H9 (cell line): ENCODE measurements at regions not wholly inside any gene's neighbourhood (a gene's known extent, or its start where the extent isn't known, plus 50 kb on each side); places are given as distances from the start of the nearest gene placed in this dataset.
A peak's percentile ranks its signal among the peaks of the same experiment; 100 is the strongest.

Source experiments
- DNase-seq: peaks from one replicate; pipeline ENCODE4 v3.0.0-alpha.2; 2017
- H2AFZ ChIP-seq: one replicate; pipeline ENCODE4 v1.6.1; 2013; ENCODE audit warnings: mild to moderate bottlenecking, low read length, control low read depth, moderate library complexity
- H2AK5ac ChIP-seq: 2 replicates; pipeline ENCODE4 v1.6.1; 2013; ENCODE audit warnings: low read length, control low read depth, mixed read lengths; ENCODE audit not compliant: insufficient read length
- H2BK120ac ChIP-seq: one replicate; pipeline ENCODE4 v1.6.1; 2013; ENCODE audit warnings: low read depth, mild to moderate bottlenecking, low read length, control low read depth, inconsistent platforms; ENCODE audit not compliant: poor library complexity, severe bottlenecking
- H2BK12ac ChIP-seq: 2 replicates; pipeline ENCODE4 v1.6.1; 2013; ENCODE audit warnings: low read length, control low read depth, mixed read lengths, low read depth; ENCODE audit not compliant: insufficient read length
- H2BK15ac ChIP-seq: 2 replicates; pipeline ENCODE4 v1.6.1; 2013; ENCODE audit warnings: low read depth, low read length, control low read depth
- H2BK20ac ChIP-seq: one replicate; pipeline ENCODE4 v1.6.1; 2013; ENCODE audit warnings: low read depth, mild to moderate bottlenecking, low read length, control low read depth, inconsistent platforms; ENCODE audit not compliant: poor library complexity, severe bottlenecking
- H2BK5ac ChIP-seq: 2 replicates; pipeline ENCODE4 v1.6.1; 2013; ENCODE audit warnings: low read length, control low read depth, mixed read lengths; ENCODE audit not compliant: insufficient read length
- H3K14ac ChIP-seq: 2 replicates; pipeline ENCODE4 v1.6.1; 2013; ENCODE audit warnings: low read length, control low read depth; ENCODE audit not compliant: insufficient read depth
- H3K18ac ChIP-seq: 2 replicates; pipeline ENCODE4 v1.6.1; 2013; ENCODE audit warnings: low read depth, mild to moderate bottlenecking, mixed read lengths, low read length, control low read depth; ENCODE audit not compliant: insufficient read length
- H3K23ac ChIP-seq: 2 replicates; pipeline ENCODE4 v1.6.1; 2013; ENCODE audit warnings: low read length, control low read depth, mixed read lengths, low read depth; ENCODE audit not compliant: insufficient read length
- H3K23me2 ChIP-seq: 2 replicates; pipeline ENCODE4 v1.6.1; 2013; ENCODE audit warnings: low read depth, mild to moderate bottlenecking, mixed read lengths, low read length, control low read depth; ENCODE audit not compliant: insufficient read length, poor library complexity, severe bottlenecking
- H3K27ac ChIP-seq: 2 replicates; pipeline ENCODE4 v1.5.1; 2013; ENCODE audit warnings: low read length, control low read depth, mixed read lengths, low read depth; ENCODE audit not compliant: insufficient read length
- H3K27me3 ChIP-seq: 2 replicates; pipeline ENCODE4 v1.6.1; 2013; ENCODE audit warnings: low read length, control low read depth, inconsistent platforms; ENCODE audit not compliant: insufficient read depth
- H3K4ac ChIP-seq: 2 replicates; pipeline ENCODE4 v1.6.1; 2013; ENCODE audit warnings: low read depth, mild to moderate bottlenecking, control low read depth, inconsistent platforms, low read length, moderate library complexity
- H3K4me1 ChIP-seq: 2 replicates; pipeline ENCODE4 v1.6.1; 2013; ENCODE audit warnings: low read length, control low read depth, inconsistent platforms; ENCODE audit not compliant: insufficient read depth
- H3K4me2 ChIP-seq: 2 replicates; pipeline ENCODE4 v1.6.1; 2013; ENCODE audit warnings: low read length, control low read depth, mixed read lengths; ENCODE audit not compliant: insufficient read length, insufficient read depth
- H3K56ac ChIP-seq: 2 replicates; pipeline ENCODE4 v1.6.1; 2013; ENCODE audit warnings: low read depth, mild to moderate bottlenecking, mixed read lengths, low read length, control low read depth; ENCODE audit not compliant: insufficient read length
- H3K79me1 ChIP-seq: 2 replicates; pipeline ENCODE4 v1.6.1; 2013; ENCODE audit warnings: low read depth, mild to moderate bottlenecking, moderate library complexity, low read length, control low read depth, inconsistent platforms; ENCODE audit not compliant: insufficient read depth, poor library complexity, severe bottlenecking
- H3K79me2 ChIP-seq: 2 replicates; pipeline ENCODE4 v1.6.1; 2013; ENCODE audit warnings: low read length, control low read depth, inconsistent platforms; ENCODE audit not compliant: insufficient read depth
- H3K9ac ChIP-seq: 2 replicates; pipeline ENCODE4 v1.6.1; 2013; ENCODE audit warnings: low read length, control low read depth, mixed read lengths; ENCODE audit not compliant: insufficient read length; ENCODE audit errors: extremely low read depth
- H3K9me3 ChIP-seq: one replicate; pipeline ENCODE4 v1.6.1; 2013; ENCODE audit warnings: low read depth, low read length, inconsistent platforms; ENCODE audit not compliant: control insufficient read depth
- H3T11ph ChIP-seq: one replicate; pipeline ENCODE4 v1.6.1; 2013; ENCODE audit warnings: mild to moderate bottlenecking, low read length, control low read depth, inconsistent platforms
- H4K20me1 ChIP-seq: one replicate; pipeline ENCODE4 v1.6.1; 2013; ENCODE audit not compliant: control insufficient read depth, insufficient read length, insufficient read depth
- H4K5ac ChIP-seq: 2 replicates; pipeline ENCODE4 v1.6.1; 2013; ENCODE audit warnings: low read depth, mild to moderate bottlenecking, mixed read lengths, low read length, control low read depth; ENCODE audit not compliant: insufficient read length
- H4K8ac ChIP-seq: replicated peaks from 2 replicates; pipeline ENCODE4 v1.6.1; 2013; ENCODE audit warnings: low read length, control low read depth, mixed read lengths, low read depth; ENCODE audit not compliant: insufficient read length
- H4K91ac ChIP-seq: 2 replicates; pipeline ENCODE4 v1.6.1; 2013; ENCODE audit warnings: low read depth, mild to moderate bottlenecking, moderate library complexity, mixed read lengths, low read length, control low read depth; ENCODE audit not compliant: insufficient read length
- H3K27ac Mint-ChIP-seq, 3 experiments: 2 replicates in 2 of 3; 3 replicates in 1 of 3; pipeline ENCODE4 v1.8.0; 2020 to 2021; ENCODE audit warnings: mixed read lengths in 3 of 3, mild to moderate bottlenecking in 1 of 3, moderate library complexity in 1 of 3
- H3K27me3 Mint-ChIP-seq: 2 replicates; pipeline ENCODE4 v1.8.0; 2021; ENCODE audit warnings: low read depth, mild to moderate bottlenecking, moderate library complexity, mixed read lengths
- H3K36me3 Mint-ChIP-seq, 3 experiments: 2 replicates in 2 of 3; 3 replicates in 1 of 3; pipeline ENCODE4 v1.8.0; 2020 to 2021; ENCODE audit warnings: low read depth in 3 of 3, mixed read lengths in 3 of 3; ENCODE audit not compliant: insufficient read depth in 1 of 3
- H3K4me1 Mint-ChIP-seq, 2 experiments: 2 replicates each; pipeline ENCODE4 v1.8.0; 2020; ENCODE audit warnings: mixed read lengths in 2 of 2
- H3K4me3 Mint-ChIP-seq, 2 experiments: 2 replicates in 1 of 2; 3 replicates in 1 of 2; pipeline ENCODE4 v1.8.0; 2020 to 2021; ENCODE audit warnings: mild to moderate bottlenecking in 2 of 2, mixed read lengths in 2 of 2, moderate library complexity in 1 of 2
- H3K9me3 Mint-ChIP-seq, 2 experiments: 2 replicates in 1 of 2; 3 replicates in 1 of 2; pipeline ENCODE4 v1.8.0; 2020; ENCODE audit warnings: mild to moderate bottlenecking in 2 of 2, mixed read lengths in 2 of 2, moderate library complexity in 1 of 2
- WGBS: extraction: QIAGEN DNeasy Blood & Tissue Kit; methylation state at CpG from one replicate; pipeline ENCODE4 v1.1.7; 2013; ENCODE audit warnings: missing lambda C conversion rate, low lambda C conversion rate, mixed read lengths; ENCODE audit not compliant: insufficient read length; ENCODE audit errors: extremely low coverage; 5-methylcytosine and 5-hydroxymethylcytosine counted together
- TF ChIP-seq, protein P1 (sequence below): fragments of 200-600 bp; sonication (generic); conservative IDR thresholded peaks from 3 replicates; pipeline ENCODE4 v1.8.0; 2021; ENCODE audit warnings: antibody characterized with exemption, mild to moderate bottlenecking

DNA sequence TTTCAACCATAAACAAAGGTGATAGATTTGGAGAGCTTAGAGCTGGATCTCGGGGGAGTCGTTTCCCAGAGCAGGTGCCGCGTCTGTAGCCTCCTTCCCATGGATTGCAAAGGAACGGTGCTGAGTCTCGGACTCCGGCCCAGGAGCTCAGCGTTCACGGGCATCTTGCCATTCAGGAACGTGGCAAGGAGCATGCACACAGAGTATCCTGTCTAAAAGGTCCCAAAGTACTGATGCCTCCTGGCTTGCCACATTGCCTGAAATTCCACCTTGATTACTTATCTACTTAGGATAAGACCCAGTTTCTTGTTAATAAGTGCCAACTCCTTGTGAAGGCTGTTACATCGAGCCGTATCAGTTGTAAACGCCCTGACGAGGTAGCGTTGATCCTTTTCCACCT is 197.8 kb upstream of the MYT1L start:
- no peak for DNase-seq
- H3K23ac ChIP-seq, result no peak overlapping the region
- no peak overlapping the region for H2BK15ac ChIP-seq
- H2AFZ ChIP-seq, result no peak overlapping the region
- H4K8ac ChIP-seq, result no peak overlapping the region
- H4K5ac ChIP-seq, result no peak overlapping the region
- no peaks in the 10 kb centered on the region for H3K79me1 ChIP-seq
- Mint-ChIP-seq H3K4me1 (no peaks in the 10 kb centered on the region), H3K9me3 (peaks cover 0 to 2% of the 10 kb centered on the region in 2 experiments; a peak in 2 of 5 replicates), H3K36me3 (no peaks in the 10 kb centered on the region; a peak in 2 of 7 replicates), H3K27me3 (0 out of 2 replicates have a peak, but pooled peaks cover 2% of the 10 kb centered on the region), H3K27ac (peak overlapping the region in 1 of 3 experiments; percentile 89; a peak in 1 of 7 replicates), H3K4me3 (no peak overlapping the region)
- TF ChIP-seq, protein P1, sequence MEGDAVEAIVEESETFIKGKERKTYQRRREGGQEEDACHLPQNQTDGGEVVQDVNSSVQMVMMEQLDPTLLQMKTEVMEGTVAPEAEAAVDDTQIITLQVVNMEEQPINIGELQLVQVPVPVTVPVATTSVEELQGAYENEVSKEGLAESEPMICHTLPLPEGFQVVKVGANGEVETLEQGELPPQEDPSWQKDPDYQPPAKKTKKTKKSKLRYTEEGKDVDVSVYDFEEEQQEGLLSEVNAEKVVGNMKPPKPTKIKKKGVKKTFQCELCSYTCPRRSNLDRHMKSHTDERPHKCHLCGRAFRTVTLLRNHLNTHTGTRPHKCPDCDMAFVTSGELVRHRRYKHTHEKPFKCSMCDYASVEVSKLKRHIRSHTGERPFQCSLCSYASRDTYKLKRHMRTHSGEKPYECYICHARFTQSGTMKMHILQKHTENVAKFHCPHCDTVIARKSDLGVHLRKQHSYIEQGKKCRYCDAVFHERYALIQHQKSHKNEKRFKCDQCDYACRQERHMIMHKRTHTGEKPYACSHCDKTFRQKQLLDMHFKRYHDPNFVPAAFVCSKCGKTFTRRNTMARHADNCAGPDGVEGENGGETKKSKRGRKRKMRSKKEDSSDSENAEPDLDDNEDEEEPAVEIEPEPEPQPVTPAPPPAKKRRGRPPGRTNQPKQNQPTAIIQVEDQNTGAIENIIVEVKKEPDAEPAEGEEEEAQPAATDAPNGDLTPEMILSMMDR, result no peak
- no peaks in the 10 kb centered on the region for H3K79me2 ChIP-seq
- H2BK20ac ChIP-seq, result no peak overlapping the region
- H3K56ac ChIP-seq, result no peak overlapping the region
- H3K27ac ChIP-seq, result no peak overlapping the region
- H3K23me2 ChIP-seq, result no peaks in the 10 kb centered on the region
- no peak overlapping the region for H4K91ac ChIP-seq
- H3K14ac ChIP-seq, result no peak overlapping the region
- no peak overlapping the region for H3K9ac ChIP-seq
- no peak overlapping the region for H2BK12ac ChIP-seq
- no peaks in the 10 kb centered on the region for H3K9me3 ChIP-seq
- H4K20me1 ChIP-seq, result no peaks in the 10 kb centered on the region
- no peak overlapping the region for H2BK5ac ChIP-seq
- no peak overlapping the region for H3K4ac ChIP-seq
- no peak overlapping the region for H3K18ac ChIP-seq
- no peak overlapping the region for H3K4me2 ChIP-seq
- no peak overlapping the region for H2BK120ac ChIP-seq
- no peak overlapping the region for H3T11ph ChIP-seq
- no CpG with 5 or more reads among the region's 15 CpGs for WGBS
- H3K27me3 ChIP-seq, result no peaks in the 10 kb centered on the region
- no peak overlapping the region for H2AK5ac ChIP-seq
- H3K4me1 ChIP-seq, result no peaks in the 10 kb centered on the region
